Activated CD4-positive, alpha-beta T cell treated with anti-CD3 and anti-CD28 coated beads, Interleukin-2, amount 50 U/mL, for 48 hours (primary cell): ENCODE measurements at regions not wholly inside any gene's neighbourhood (a gene's known extent, or its start where the extent isn't known, plus 50 kb on each side); places are given as distances from the start of the nearest gene placed in this dataset.
"Not testable (repeated sequence)": the region's sequence is repeated elsewhere in the genome, so short reads cannot be mapped to it uniquely, and the experiment has no call there.

Experiments used
- DNase-seq, 2 experiments: peaks; one replicate each; pipeline ENCODE4 v3.0.0-alpha.2; 2020

GRCh38 chr15:98280284-98280975, 319.9 kb downstream of the ARRDC4 start:
- no peak for DNase-seq

GRCh38 chr15:98281130-98281529, 320.6 kb downstream of the ARRDC4 start:
- DNase-seq = no peak

- DNase-seq = no peak
Observed at GRCh38 chr15:98282656-98283332, 322.3 kb downstream of the ARRDC4 start.

- no peak for DNase-seq
Observed at GRCh38 chr15:98286200-98286599, 325.7 kb downstream of the ARRDC4 start.

GRCh38 chr15:98286831-98287230, 326.3 kb downstream of the ARRDC4 start:
- no peak for DNase-seq

- no peak for DNase-seq
Observed at GRCh38 chr15:98288091-98288590, 327.6 kb downstream of the ARRDC4 start.

GRCh38 chr15:98289747-98290146, 329.2 kb downstream of the ARRDC4 start:
- no peak for DNase-seq

GRCh38 chr15:98292442-98293240, 332.1 kb downstream of the ARRDC4 start:
- peak; percentile 60 to 64 for DNase-seq

GRCh38 chr15:98294126-98294525, 333.6 kb downstream of the ARRDC4 start:
- DNase-seq = no peak

- DNase-seq = not testable (repeated sequence)
Observed at GRCh38 chr15:98295101-98295759, 334.7 kb downstream of the ARRDC4 start.

GRCh38 chr15:98296653-98297052, 336.1 kb downstream of the ARRDC4 start:
- DNase-seq = no peak

GRCh38 chr15:98304371-98304770, 343.9 kb downstream of the ARRDC4 start:
- no peak for DNase-seq

- no peak for DNase-seq
Observed at GRCh38 chr15:98308117-98308516, 340.2 kb upstream of the IGF1R start.

GRCh38 chr15:98311566-98312188, 336.7 kb upstream of the IGF1R start:
- peak; percentile 79 to 82 for DNase-seq

- no peak for DNase-seq
Observed at GRCh38 chr15:98312913-98313312, 335.4 kb upstream of the IGF1R start.

- DNase-seq = no peak
Observed at GRCh38 chr15:98315971-98316370, 332.4 kb upstream of the IGF1R start.

- no peak for DNase-seq
Observed at GRCh38 chr15:98321896-98322295, 326.4 kb upstream of the IGF1R start.

GRCh38 chr15:98322581-98322980, 325.8 kb upstream of the IGF1R start:
- no peak for DNase-seq

GRCh38 chr15:98324341-98324970, 323.9 kb upstream of the IGF1R start:
- no peak for DNase-seq

GRCh38 chr15:98326804-98327203, 321.5 kb upstream of the IGF1R start:
- DNase-seq = no peak

- DNase-seq = no peak
Observed at GRCh38 chr15:98330258-98330657, 318.1 kb upstream of the IGF1R start.
